ENCODE measurements at regions not wholly inside any gene's neighbourhood (a gene's known extent, or its start where the extent isn't known, plus 50 kb on each side); places are given as distances from the start of the nearest gene placed in this dataset.

- TF ChIP-seq ZNF140 (CRISPR knock-in tag; IDR thresholded peaks at IDR 0.05) (no peak), ARID1B (IDR thresholded peaks at IDR 0.05) (peak; percentile 16; the same call in 1 of the 2 replicates), TEAD1 (CRISPR knock-in tag; IDR thresholded peaks at IDR 0.05) (no peak), ZNF133 (CRISPR knock-in tag; IDR thresholded peaks at IDR 0.05) (no peak), CREB1 (IDR thresholded peaks at IDR 0.05) (no peak), CREB1 (CRISPR knock-in tag; IDR thresholded peaks at IDR 0.05) (no peak), TBP (optimal IDR thresholded peaks at IDR 0.05; ENCODE audit: low read depth, low read length) (no peak), HNRNPK (IDR thresholded peaks at IDR 0.05; ENCODE audit: low read depth, low read length, poor library complexity, severe bottlenecking) (no peak), BRF2 (IDR thresholded peaks at IDR 0.05; ENCODE audit: borderline replicate concordance, insufficient read depth, insufficient read length) (no peak), FOXK2 (conservative IDR thresholded peaks at IDR 0.05 in 1 of 2, IDR thresholded peaks at IDR 0.05 in 1 of 2; ENCODE audit: low read depth in 2 of 2) (no peak), ZNF280B (CRISPR knock-in tag; IDR thresholded peaks at IDR 0.05) (no peak), TARDBP (IDR thresholded peaks at IDR 0.05) (no peak), GTF2F1 (IDR thresholded peaks at IDR 0.05; ENCODE audit: low read depth, low read length) (no peak), ZNF184 (CRISPR knock-in tag; IDR thresholded peaks at IDR 0.05) (no peak), JUN (IDR thresholded peaks at IDR 0.05; ENCODE audit: borderline replicate concordance, low read depth, low read length) (no peak), JUN (CRISPR knock-in tag; IDR thresholded peaks at IDR 0.05; ENCODE audit: borderline replicate concordance) (no peak), ETV6 (IDR thresholded peaks at IDR 0.05; ENCODE audit: borderline replicate concordance in 1 of 2, low read depth in 2 of 2, low read length in 1 of 2) (no peak), ETV6 (CRISPR knock-in tag; IDR thresholded peaks at IDR 0.05; ENCODE audit: borderline replicate concordance) (no peak), MLX (CRISPR knock-in tag; conservative IDR thresholded peaks at IDR 0.05) (no peak), CEBPG (CRISPR knock-in tag; IDR thresholded peaks at IDR 0.05) (no peak), CEBPG (tag; conservative IDR thresholded peaks at IDR 0.05 in 1 of 2, IDR thresholded peaks at IDR 0.05 in 1 of 2) (peak in 1 of 2 experiments; percentile 31; a peak in 1 of 4 replicates), GABPB2 (CRISPR knock-in tag; conservative IDR thresholded peaks at IDR 0.05) (no peak), KHSRP (IDR thresholded peaks at IDR 0.05) (no peak), SIN3B (IDR thresholded peaks at IDR 0.05; ENCODE audit: low read depth) (no peak), PKNOX1 (IDR thresholded peaks at IDR 0.05) (peak; percentile 99), ZBTB12 (CRISPR knock-in tag; IDR thresholded peaks at IDR 0.05) (no peak)
Observed at GRCh38 chr6:159106627-159107241, 61.9 kb upstream of the TAGAP start (continued).
